ENCODE measurements at regions not wholly inside any gene's neighbourhood (a gene's known extent, or its start where the extent isn't known, plus 50 kb on each side); places are given as distances from the start of the nearest gene placed in this dataset.
A peak's percentile ranks its signal among the peaks of the same experiment; 100 is the strongest.

DNA sequence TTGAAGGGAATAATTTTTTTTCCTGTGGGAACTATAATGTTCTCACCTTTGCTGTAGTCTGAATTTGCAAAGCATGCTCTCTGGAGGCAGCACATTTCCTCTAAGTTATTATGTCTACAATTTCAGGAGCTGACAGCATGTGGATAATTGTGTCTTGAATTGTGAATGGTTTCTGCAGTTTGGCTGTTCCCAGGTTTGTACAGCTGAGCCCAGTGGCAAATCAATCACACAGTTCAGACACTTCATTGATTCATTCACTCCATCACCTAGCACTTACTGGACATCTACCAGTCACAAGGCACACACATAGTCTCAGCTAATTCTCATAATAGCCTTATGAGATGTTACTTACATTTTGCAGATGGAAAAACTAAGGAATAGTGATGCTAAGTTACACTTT is 219.0 kb upstream of the ROPN1 start:
- ChIA-PET POLR2A (no interaction called here), CTCF (interaction anchor here (0.7 kb wide), 1 partner anchor 53 kb away, joined by 3 read pairs; no protein-coding TSS in a partner anchor)
- Mint-ChIP-seq H3K27me3 (peaks cover 11% of the 10 kb centered on the region), H3K9me3 (no peaks in the 10 kb centered on the region), H3K4me3 (no peak overlapping the region), H3K27ac (no peak overlapping the region), H3K36me3 (no peaks in the 10 kb centered on the region), H3K4me1 (ENCODE audit: low read depth) (no peaks in the 10 kb centered on the region)
- no peak for DNase-seq
- intact Hi-C loops (cut with micrococcal nuclease), result no loop called here

GRCh38 chr3:124213641-124214040 is 221.7 kb upstream of the ROPN1 start:
- no peak for DNase-seq
- Mint-ChIP-seq H3K9me3 (no peaks in the 10 kb centered on the region), H3K36me3 (no peaks in the 10 kb centered on the region), H3K27ac (no peak overlapping the region), H3K27me3 (peaks cover 1% of the 10 kb centered on the region), H3K4me1 (ENCODE audit: low read depth) (no peaks in the 10 kb centered on the region), H3K4me3 (no peak overlapping the region)
- POLR2A ChIA-PET, result no interaction called here
- intact Hi-C loops (cut with micrococcal nuclease), result no loop called here
- CTCF ChIA-PET, result interaction anchor here (0.6 kb wide), 1 partner anchor 349 kb away, joined by 3 read pairs; no protein-coding TSS in a partner anchor

DNA sequence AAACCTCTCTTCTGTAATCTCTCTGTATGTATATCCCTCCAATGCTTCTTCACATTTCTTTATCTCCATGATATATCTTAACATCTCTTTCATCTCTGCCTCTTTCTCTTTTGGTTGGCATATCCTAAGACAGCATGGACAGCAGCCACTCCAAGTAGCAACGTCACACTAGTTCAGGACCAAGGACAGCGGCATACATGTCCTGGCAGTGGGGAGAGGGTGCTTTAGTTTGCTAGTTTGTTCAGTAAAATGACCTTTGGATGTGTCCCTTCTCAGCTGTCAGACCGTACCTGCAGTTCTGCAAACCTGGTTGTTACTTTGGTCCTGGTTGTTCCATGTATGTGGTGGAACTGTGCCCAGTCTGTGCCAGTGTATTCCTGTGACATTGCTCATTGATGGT is 225.6 kb upstream of the ROPN1 start:
- peaks cover 1% of the 10 kb centered on the region for H3K27me3 Mint-ChIP-seq
- H3K27ac Mint-ChIP-seq, result no peak overlapping the region
- intact Hi-C loops (cut with micrococcal nuclease), result no loop called here
- no peaks in the 10 kb centered on the region for H3K9me3 Mint-ChIP-seq
- CTCF ChIA-PET, result no interaction called here
- H3K4me1 Mint-ChIP-seq (ENCODE audit: low read depth), result no peaks in the 10 kb centered on the region
- DNase-seq, result peak; percentile 29
- no peak overlapping the region for H3K4me3 Mint-ChIP-seq
- POLR2A ChIA-PET, result no interaction called here
- H3K36me3 Mint-ChIP-seq, result no peaks in the 10 kb centered on the region

- no peaks in the 10 kb centered on the region for H3K9me3 Mint-ChIP-seq
- H3K4me3 Mint-ChIP-seq, result no peak overlapping the region
- ChIA-PET CTCF (no interaction called here), POLR2A (no interaction called here)
- H3K27me3 Mint-ChIP-seq, result no peaks in the 10 kb centered on the region
- intact Hi-C loops (cut with micrococcal nuclease), result no loop called here
- H3K4me1 Mint-ChIP-seq (ENCODE audit: low read depth), result no peaks in the 10 kb centered on the region
- H3K27ac Mint-ChIP-seq, result no peak overlapping the region
- DNase-seq, result no peak
- H3K36me3 Mint-ChIP-seq, result no peaks in the 10 kb centered on the region
Observed at GRCh38 chr3:124221422-124221821, 229.5 kb upstream of the ROPN1 start.

DNA sequence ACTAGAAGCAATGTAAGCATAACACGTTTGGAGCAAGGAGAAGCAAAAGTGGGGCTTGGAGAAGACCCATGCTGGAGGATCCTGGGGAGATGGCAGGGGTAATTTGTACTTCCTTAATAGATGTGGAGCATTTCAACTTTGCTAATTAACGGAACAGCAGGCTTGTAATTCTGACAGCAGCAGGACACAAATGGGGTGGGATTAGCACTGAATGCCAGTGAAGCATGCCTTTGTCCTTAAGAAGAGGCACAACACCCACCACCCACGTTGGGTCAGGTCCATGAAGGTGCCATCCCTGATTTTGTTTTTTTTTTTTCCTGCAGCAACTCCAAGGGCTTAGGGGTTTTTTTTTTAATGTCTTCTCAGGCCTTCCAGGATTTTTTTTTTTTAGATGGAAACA is 231.9 kb upstream of the ROPN1 start:
- ChIA-PET CTCF (no interaction called here), POLR2A (no interaction called here)
- DNase-seq, result no peak
- no peaks in the 10 kb centered on the region for H3K4me1 Mint-ChIP-seq (ENCODE audit: low read depth)
- H3K27ac Mint-ChIP-seq, result no peak overlapping the region
- intact Hi-C loops (cut with micrococcal nuclease), result no loop called here
- no peaks in the 10 kb centered on the region for H3K9me3 Mint-ChIP-seq
- no peak overlapping the region for H3K4me3 Mint-ChIP-seq
- no peaks in the 10 kb centered on the region for H3K36me3 Mint-ChIP-seq
- no peaks in the 10 kb centered on the region for H3K27me3 Mint-ChIP-seq

DNA sequence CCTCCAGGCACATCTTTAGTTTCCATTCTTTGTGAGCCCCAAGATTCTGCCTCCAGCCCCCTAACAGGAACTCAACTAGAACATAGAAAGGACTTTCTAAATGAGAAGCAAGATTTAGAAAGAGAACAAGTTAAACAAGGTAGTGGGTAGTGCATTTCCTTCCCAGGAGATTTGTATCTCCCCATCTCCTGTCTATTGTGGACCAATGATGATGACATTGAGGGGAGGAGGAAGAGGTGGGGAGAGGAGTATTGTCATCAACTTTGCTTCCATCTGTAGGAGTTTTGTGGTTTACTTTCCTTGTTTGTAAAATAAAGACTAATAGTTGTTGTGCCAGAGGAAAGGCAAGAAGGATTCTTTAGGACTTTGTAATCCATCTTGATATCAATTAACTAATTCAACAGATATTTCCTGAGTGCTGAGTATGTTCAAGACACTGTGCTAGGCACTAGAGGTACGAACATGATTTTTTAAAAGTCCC is 235.3 kb upstream of the ROPN1 start:
- H3K36me3 Mint-ChIP-seq, result no peaks in the 10 kb centered on the region
- POLR2A ChIA-PET, result no interaction called here
- no peak overlapping the region for H3K4me3 Mint-ChIP-seq

GRCh38 chr3:124229420-124229819 is 237.5 kb upstream of the ROPN1 start:
- no peaks in the 10 kb centered on the region for H3K36me3 Mint-ChIP-seq
- no peak overlapping the region for H3K4me3 Mint-ChIP-seq
- ChIA-PET CTCF (no interaction called here), POLR2A (no interaction called here)
- H3K27ac Mint-ChIP-seq, result no peak overlapping the region
- H3K27me3 Mint-ChIP-seq, result peaks cover 16% of the 10 kb centered on the region
- H3K4me1 Mint-ChIP-seq (ENCODE audit: low read depth), result no peaks in the 10 kb centered on the region
- no peak for DNase-seq
- H3K9me3 Mint-ChIP-seq, result no peaks in the 10 kb centered on the region
- intact Hi-C loops (cut with micrococcal nuclease), result no loop called here

More for the DNA sequence above, 235.3 kb upstream of the ROPN1 start:
- H3K9me3 Mint-ChIP-seq, result no peaks in the 10 kb centered on the region
- CTCF ChIA-PET, result no interaction called here
- H3K4me1 Mint-ChIP-seq (ENCODE audit: low read depth), result no peaks in the 10 kb centered on the region
- no peak for DNase-seq
- intact Hi-C loops (cut with micrococcal nuclease), result no loop called here
- H3K27me3 Mint-ChIP-seq, result peaks cover 9% of the 10 kb centered on the region
- no peak overlapping the region for H3K27ac Mint-ChIP-seq

DNA sequence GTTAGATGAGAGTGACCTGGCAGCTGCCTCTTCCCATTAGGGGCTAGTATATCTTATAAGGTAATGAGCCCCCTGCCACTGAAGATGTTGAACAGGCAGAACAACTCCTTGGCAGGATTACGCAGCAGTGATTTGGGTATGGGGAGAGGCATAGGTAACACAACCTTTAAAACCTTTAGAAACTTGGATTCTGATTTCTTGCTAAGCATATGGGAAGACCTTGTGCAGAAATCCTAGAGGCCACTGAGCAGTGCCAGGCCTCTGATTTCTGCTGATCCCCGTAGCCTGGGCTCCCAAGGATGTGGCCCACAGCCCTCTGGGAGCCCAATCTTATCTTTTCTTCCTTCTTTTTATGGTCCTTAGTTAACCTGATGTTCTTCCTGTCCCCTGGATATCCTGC is 237.9 kb upstream of the ROPN1 start:
- Mint-ChIP-seq H3K4me3 (no peak overlapping the region), H3K36me3 (no peaks in the 10 kb centered on the region), H3K27me3 (peaks cover 16% of the 10 kb centered on the region), H3K4me1 (ENCODE audit: low read depth) (no peaks in the 10 kb centered on the region), H3K27ac (no peak overlapping the region), H3K9me3 (no peaks in the 10 kb centered on the region)
- DNase-seq, result no peak
- ChIA-PET CTCF (no interaction called here), POLR2A (no interaction called here)
- intact Hi-C loops (cut with micrococcal nuclease), result no loop called here

DNA sequence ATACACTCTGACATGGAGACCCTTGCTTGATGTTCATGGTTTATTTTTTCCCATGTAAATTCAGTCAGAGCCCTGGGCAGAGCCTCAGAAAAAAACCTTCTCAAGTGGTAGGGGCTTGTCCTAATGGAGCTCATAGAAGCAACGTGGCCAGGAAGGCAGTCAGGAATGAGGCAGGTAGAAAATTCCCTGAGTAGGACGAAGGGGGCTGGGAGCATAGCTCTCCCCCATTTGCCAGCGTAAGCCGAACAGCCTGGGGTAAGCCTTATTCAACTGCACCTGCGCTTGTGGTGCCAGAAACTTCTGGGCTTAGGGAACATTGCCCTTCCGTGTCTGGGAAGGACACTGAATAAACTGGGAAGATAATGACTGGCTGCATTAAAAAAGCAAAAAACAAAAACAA is 238.5 kb upstream of the ROPN1 start:
- no peak overlapping the region for H3K27ac Mint-ChIP-seq
- DNase-seq, result no peak
- peaks cover 16% of the 10 kb centered on the region for H3K27me3 Mint-ChIP-seq
- no peak overlapping the region for H3K4me3 Mint-ChIP-seq
- POLR2A ChIA-PET, result no interaction called here
- no peaks in the 10 kb centered on the region for H3K36me3 Mint-ChIP-seq
- H3K4me1 Mint-ChIP-seq (ENCODE audit: low read depth), result no peaks in the 10 kb centered on the region
- intact Hi-C loops (cut with micrococcal nuclease), result no loop called here
- CTCF ChIA-PET, result no interaction called here
- H3K9me3 Mint-ChIP-seq, result no peaks in the 10 kb centered on the region

DNA sequence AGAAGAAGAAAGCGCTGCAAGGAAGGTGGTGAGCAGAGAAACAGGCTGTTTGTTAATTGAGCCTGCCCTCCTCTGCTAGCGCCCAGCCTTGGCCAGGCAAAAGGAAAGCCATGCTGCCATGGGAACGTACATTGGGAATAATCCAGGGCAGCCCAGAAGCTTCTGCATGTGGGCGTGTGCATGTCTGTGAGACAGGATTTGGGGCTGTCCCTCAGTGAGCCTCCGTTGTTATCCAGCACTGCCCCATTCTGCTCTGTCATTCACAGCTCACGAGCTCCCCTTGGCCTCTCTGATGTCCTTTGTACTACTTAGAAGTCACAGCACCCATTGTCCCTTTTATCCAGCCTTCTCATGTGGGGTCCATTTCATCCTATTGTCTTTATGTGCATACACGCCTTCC is 239.1 kb upstream of the ROPN1 start:
- no peaks in the 10 kb centered on the region for H3K36me3 Mint-ChIP-seq
- peaks cover 19% of the 10 kb centered on the region for H3K27me3 Mint-ChIP-seq
- no peak overlapping the region for H3K4me3 Mint-ChIP-seq
- no peak overlapping the region for H3K27ac Mint-ChIP-seq
- ChIA-PET POLR2A (no interaction called here), CTCF (no interaction called here)
- DNase-seq, result no peak
- no peaks in the 10 kb centered on the region for H3K4me1 Mint-ChIP-seq (ENCODE audit: low read depth)
- no peaks in the 10 kb centered on the region for H3K9me3 Mint-ChIP-seq
- intact Hi-C loops (cut with micrococcal nuclease), result no loop called here

GRCh38 chr3:124234852-124235252 is 242.9 kb upstream of the ROPN1 start:
- no peak for DNase-seq
- no peaks in the 10 kb centered on the region for H3K9me3 Mint-ChIP-seq
- no peaks in the 10 kb centered on the region for H3K36me3 Mint-ChIP-seq
- H3K27me3 Mint-ChIP-seq, result peaks cover 19% of the 10 kb centered on the region
- H3K4me1 Mint-ChIP-seq (ENCODE audit: low read depth), result no peaks in the 10 kb centered on the region
- ChIA-PET POLR2A (no interaction called here), CTCF (no interaction called here)
- no peak overlapping the region for H3K27ac Mint-ChIP-seq
- intact Hi-C loops (cut with micrococcal nuclease), result no loop called here
- no peak overlapping the region for H3K4me3 Mint-ChIP-seq

DNA sequence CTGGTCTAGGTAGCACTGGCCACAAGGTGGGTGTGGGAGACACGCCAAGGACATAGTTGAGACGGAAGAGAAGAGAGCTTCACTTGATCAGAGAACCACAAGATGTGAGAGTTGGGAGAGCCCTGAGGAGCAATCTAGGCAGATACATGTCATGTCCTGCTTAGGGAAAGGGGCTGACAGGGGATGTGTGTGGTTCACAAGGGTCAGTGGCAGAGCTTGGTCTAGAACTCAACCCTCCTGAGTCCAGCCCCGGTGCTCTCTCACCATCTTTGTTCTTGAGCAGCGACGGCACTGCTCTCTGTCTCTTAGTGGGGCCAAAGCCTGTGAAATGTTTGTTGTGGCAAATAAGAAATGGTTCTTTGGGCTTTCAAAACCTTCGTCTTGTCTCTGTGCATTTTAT is 243.5 kb upstream of the ROPN1 start:
- no peak for DNase-seq
- peaks cover 15% of the 10 kb centered on the region for H3K27me3 Mint-ChIP-seq
- no peak overlapping the region for H3K4me3 Mint-ChIP-seq
- CTCF ChIA-PET, result no interaction called here
- intact Hi-C loops (cut with micrococcal nuclease), result no loop called here
- H3K27ac Mint-ChIP-seq, result no peak overlapping the region
- POLR2A ChIA-PET, result no interaction called here
- H3K36me3 Mint-ChIP-seq, result no peaks in the 10 kb centered on the region
- H3K4me1 Mint-ChIP-seq (ENCODE audit: low read depth), result no peaks in the 10 kb centered on the region
- H3K9me3 Mint-ChIP-seq, result no peaks in the 10 kb centered on the region

DNA sequence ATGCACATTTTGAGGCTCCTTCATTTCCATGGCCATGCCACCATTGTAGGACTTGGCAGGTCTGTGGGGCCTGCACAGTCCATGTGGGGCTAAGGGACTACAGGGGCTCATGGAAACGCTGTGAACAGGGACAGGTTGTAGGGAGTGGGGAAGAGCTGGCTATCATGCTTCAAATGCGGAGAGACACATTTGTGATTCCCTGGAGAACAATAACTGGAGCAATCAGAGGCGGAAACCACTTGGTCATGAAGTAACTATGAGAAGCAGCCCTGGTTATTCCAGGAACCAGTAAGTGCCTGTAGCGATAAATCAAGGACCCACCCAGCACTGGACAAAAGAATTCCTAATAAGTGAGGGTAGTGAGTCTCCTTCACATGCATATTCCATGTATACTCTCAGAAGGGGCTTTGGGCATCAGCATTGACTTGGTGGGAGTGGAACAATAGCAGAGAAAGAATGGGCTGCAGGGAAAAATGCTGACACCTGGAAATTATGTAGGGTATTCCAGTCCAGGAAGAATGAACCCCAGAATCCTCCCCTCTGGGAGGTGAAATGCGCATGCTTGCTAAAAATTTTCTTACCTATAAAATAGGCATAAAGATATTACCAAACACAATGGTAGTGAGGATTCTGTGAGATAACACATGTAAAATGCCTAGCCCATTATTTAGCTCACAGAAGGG is 251.4 kb upstream of the ROPN1 start:
- intact Hi-C loops (cut with micrococcal nuclease), result no loop called here
- H3K36me3 Mint-ChIP-seq, result no peaks in the 10 kb centered on the region
- no peak for DNase-seq
- H3K4me1 Mint-ChIP-seq (ENCODE audit: low read depth), result no peaks in the 10 kb centered on the region
- H3K27ac Mint-ChIP-seq, result no peak overlapping the region
- ChIA-PET POLR2A (no interaction called here), CTCF (no interaction called here)
- H3K27me3 Mint-ChIP-seq, result no peaks in the 10 kb centered on the region
- H3K4me3 Mint-ChIP-seq, result no peak overlapping the region
- no peaks in the 10 kb centered on the region for H3K9me3 Mint-ChIP-seq
